ENCODE measurements at regions not wholly inside any gene's neighbourhood (a gene's known extent, or its start where the extent isn't known, plus 50 kb on each side); places are given as distances from the start of the nearest gene placed in this dataset.

DNA sequence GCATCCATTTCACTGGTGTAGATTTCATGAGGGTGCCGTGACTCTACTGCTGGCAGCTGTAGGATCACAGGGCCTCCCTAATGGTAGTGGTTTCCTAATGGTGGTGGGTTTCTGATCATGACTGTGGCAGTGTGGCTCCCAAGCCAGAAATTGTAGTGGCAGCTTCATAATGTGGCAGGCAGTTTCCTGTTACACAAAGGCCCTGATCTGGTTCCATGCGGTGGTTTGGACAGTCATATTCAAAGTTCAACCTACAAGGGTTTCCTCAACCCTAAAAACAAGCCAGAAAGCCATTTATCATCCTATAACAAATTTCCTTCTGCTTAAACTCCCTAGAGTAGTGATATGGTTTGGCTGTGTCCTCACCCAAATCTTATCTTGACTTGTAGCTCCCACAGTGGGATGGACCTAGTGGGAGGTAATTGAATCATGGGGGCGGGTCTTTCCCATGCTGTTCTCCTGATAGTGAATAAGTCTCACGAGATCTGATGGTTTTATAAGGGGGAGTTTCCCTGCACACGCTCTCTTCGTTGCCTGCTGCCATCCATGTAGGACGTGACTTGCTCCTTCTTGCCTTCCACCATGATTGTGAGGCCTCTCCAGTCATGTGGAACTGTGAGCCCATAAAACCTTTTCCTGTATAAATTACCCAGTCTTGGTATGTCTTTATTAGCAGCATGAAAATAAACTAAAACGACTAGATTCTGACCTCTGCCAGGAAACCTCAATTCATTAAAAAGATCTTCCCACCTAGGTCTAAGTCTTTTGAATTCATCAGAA, 257.1 kb downstream of the EFCAB11 start:
- TF ChIP-seq, protein P1, sequence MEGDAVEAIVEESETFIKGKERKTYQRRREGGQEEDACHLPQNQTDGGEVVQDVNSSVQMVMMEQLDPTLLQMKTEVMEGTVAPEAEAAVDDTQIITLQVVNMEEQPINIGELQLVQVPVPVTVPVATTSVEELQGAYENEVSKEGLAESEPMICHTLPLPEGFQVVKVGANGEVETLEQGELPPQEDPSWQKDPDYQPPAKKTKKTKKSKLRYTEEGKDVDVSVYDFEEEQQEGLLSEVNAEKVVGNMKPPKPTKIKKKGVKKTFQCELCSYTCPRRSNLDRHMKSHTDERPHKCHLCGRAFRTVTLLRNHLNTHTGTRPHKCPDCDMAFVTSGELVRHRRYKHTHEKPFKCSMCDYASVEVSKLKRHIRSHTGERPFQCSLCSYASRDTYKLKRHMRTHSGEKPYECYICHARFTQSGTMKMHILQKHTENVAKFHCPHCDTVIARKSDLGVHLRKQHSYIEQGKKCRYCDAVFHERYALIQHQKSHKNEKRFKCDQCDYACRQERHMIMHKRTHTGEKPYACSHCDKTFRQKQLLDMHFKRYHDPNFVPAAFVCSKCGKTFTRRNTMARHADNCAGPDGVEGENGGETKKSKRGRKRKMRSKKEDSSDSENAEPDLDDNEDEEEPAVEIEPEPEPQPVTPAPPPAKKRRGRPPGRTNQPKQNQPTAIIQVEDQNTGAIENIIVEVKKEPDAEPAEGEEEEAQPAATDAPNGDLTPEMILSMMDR (IDR thresholded peaks at IDR 0.05): no peak
- TF ChIP-seq POLR2A (IDR thresholded peaks at IDR 0.05): no peak
